Esophagus squamous epithelium (tissue), 5 donors: ENCODE measurements at regions not wholly inside any gene's neighbourhood (a gene's known extent, or its start where the extent isn't known, plus 50 kb on each side); places are given as distances from the start of the nearest gene placed in this dataset.

Experiments used
- DNase-seq: peaks from one replicate; lab custom pipeline; 2025; lab: John Stamatoyannopoulos, UW
- H3K27ac ChIP-seq, 4 donors: fragments of 200-600 bp; sonication (generic); one replicate each; pipeline ENCODE4 v1.5.1; 2016 to 2019; ENCODE audit warnings: mild to moderate bottlenecking in 1 of 4
- H3K27me3 ChIP-seq, 4 donors: fragments of 200-600 bp; sonication (generic); 1 replicate in 3 of 4; 2 replicates in 1 of 4; pipeline versions ENCODE4 v1.5.1 to v1.6.0; 2017 to 2021; ENCODE audit warnings: antibody characterized with exemption in 1 of 4
- H3K36me3 ChIP-seq, 3 donors: fragments of 200-600 bp; sonication (generic); one replicate each; pipeline ENCODE4 v1.5.1; 2016 to 2019
- H3K4me1 ChIP-seq, 3 donors: fragments of 200-600 bp; sonication (generic); one replicate each; pipeline ENCODE4 v1.5.1; 2017 to 2019
- H3K4me3 ChIP-seq, 4 donors: fragments of 200-600 bp; sonication (generic); 1 replicate in 3 of 4; 2 replicates in 1 of 4; pipeline ENCODE4 v1.5.1; 2016 to 2019; ENCODE audit warnings: mild to moderate bottlenecking in 2 of 4, moderate library complexity in 1 of 4
- H3K9me3 ChIP-seq, 3 donors: fragments of 200-600 bp; sonication (generic); one replicate each; pipeline ENCODE4 v1.5.1; 2016 to 2019
- CTCF ChIP-seq, 6 experiments: fragments of 450-650 bp in 4 of 6; fragments of 200-600 bp in 2 of 6; sonication (generic) in 2 of 6; IDR thresholded peaks; one replicate each; pipeline ENCODE4 v1.5.1; 2016 to 2019; ENCODE audit warnings: antibody characterized with exemption in 6 of 6, mild to moderate bottlenecking in 4 of 6, moderate library complexity in 4 of 6
- POLR2A ChIP-seq, 4 donors: fragments of 450-650 bp; IDR thresholded peaks; one replicate each; pipeline ENCODE4 v1.6.1; 2017; ENCODE audit warnings: antibody characterized with exemption in 4 of 4, mild to moderate bottlenecking in 4 of 4, moderate library complexity in 3 of 4
- WGBS, 2 donors: methylation state at CpG; one replicate each; pipeline ENCODE4 v1.1.5; 2018; 5-methylcytosine and 5-hydroxymethylcytosine counted together
- intact Hi-C: fragments of 100-400 bp; cut with DNase I; formaldehyde crosslinking; loops from one replicate; pipeline ENCODE4 v1.15.0; 2022
- donor health status: DM: yes; HTN: yes; CAD: no.

DNA sequence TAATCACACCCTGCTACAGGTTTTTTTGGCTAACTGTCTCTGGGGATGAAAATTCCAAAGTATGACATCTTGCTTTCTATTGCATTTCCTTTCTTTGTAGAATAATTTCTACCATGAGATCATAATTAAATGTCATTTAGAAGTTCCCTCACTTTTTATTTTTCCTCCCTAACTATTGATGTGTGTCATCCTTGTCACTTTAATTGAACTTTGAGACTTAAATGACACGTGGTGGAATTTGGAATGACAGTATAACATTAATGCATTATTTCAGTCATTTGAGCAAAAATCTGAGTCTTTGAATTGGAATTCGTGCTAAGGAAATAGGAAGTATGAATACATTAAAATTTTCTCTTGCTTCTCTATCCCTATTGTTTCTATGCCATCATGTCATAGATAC lies 745.4 kb downstream of the PDHA2 start:
- DNase-seq = no peak
- Histone ChIP-seq H3K4me3 (no peak overlapping the region), H3K4me1 (no peaks in the 10 kb centered on the region), H3K36me3 (no peaks in the 10 kb centered on the region), H3K27ac (no peak overlapping the region), H3K9me3 (no peaks in the 10 kb centered on the region), H3K27me3 (no peaks in the 10 kb centered on the region)
- WGBS, 2 donors = 49 to 59% methylated on average over 2 of the region's 2 CpGs
- intact Hi-C loops = no loop called here
- no peak for TF ChIP-seq POLR2A (IDR thresholded peaks at IDR 0.05)
- TF ChIP-seq CTCF (IDR thresholded peaks at IDR 0.05) = no peak

GRCh38 chr4:96593422-96593821 lies 753.5 kb downstream of the PDHA2 start:
- Histone ChIP-seq H3K9me3 (no peaks in the 10 kb centered on the region), H3K4me3 (no peak overlapping the region), H3K36me3 (no peaks in the 10 kb centered on the region), H3K27ac (no peak overlapping the region), H3K27me3 (no peaks in the 10 kb centered on the region), H3K4me1 (no peaks in the 10 kb centered on the region)
- intact Hi-C loops = no loop called here
- TF ChIP-seq POLR2A (IDR thresholded peaks at IDR 0.05) = no peak
- DNase-seq = no peak
- 35 to 90% methylated on average over 2 of the region's 2 CpGs for WGBS, 2 donors

DNA sequence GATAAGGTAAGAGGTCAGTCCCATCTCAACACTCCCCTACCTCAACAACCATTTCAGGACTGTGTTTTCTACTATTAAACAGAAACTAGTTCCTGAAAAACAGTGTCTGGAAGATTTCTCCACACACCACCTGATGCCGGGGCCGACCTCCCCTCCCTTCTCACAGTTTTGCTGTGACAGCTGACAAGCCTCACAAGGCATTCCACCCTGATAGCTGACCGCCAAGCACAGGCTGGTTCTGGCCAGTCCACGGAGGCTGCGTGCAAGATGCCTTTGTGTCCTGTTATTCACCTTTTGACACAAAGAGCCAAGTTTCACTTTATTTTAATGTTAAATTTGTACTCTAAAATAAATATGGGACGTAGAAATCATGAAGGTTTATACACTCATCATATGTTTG lies 758.6 kb downstream of the PDHA2 start:
- Histone ChIP-seq H3K4me3 (no peak overlapping the region), H3K27ac (no peak overlapping the region), H3K27me3 (no peaks in the 10 kb centered on the region), H3K36me3 (no peaks in the 10 kb centered on the region), H3K4me1 (no peaks in the 10 kb centered on the region), H3K9me3 (no peaks in the 10 kb centered on the region)
- no peak for TF ChIP-seq CTCF (IDR thresholded peaks at IDR 0.05)
- no peak for TF ChIP-seq POLR2A (IDR thresholded peaks at IDR 0.05)
- 39 to 48% methylated on average over 6 of the region's 6 CpGs for WGBS, 2 donors
- no peak for DNase-seq
- intact Hi-C loops = no loop called here

DNA sequence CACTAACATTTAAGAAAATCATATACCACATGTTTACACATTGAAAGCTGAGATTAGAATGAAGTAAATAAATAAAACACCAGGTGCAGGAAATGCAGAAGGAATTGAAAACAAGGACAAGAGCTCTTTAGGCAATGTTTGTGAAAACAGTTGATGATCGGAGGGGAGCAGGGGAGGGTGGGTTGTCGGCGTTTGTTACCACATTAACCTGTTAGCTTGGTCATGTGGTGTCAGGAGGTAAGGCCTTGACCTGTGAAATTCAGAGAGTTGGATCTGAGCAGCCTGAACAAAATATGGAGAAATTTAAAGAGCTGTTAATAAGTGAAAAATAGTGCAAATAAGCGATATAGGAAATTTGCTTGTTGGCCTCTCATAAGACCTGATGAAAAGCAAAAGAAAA lies 759.9 kb downstream of the PDHA2 start:
- WGBS, 2 donors = 71 to 74% methylated on average over 4 of the region's 4 CpGs
- no peak for DNase-seq
- no peaks in the 10 kb centered on the region for H3K27me3 ChIP-seq
- no peak overlapping the region for H3K4me3 ChIP-seq
- H3K27ac ChIP-seq = no peak overlapping the region
- TF ChIP-seq CTCF (IDR thresholded peaks at IDR 0.05) (no peak), POLR2A (IDR thresholded peaks at IDR 0.05) (no peak)
- H3K9me3 ChIP-seq = no peaks in the 10 kb centered on the region
- intact Hi-C loops = no loop called here
- H3K4me1 ChIP-seq = no peaks in the 10 kb centered on the region
- no peaks in the 10 kb centered on the region for H3K36me3 ChIP-seq

- TF ChIP-seq CTCF (IDR thresholded peaks at IDR 0.05) = no peak
- TF ChIP-seq POLR2A (IDR thresholded peaks at IDR 0.05) = no peak
- no peaks in the 10 kb centered on the region for H3K36me3 ChIP-seq
- intact Hi-C loops = no loop called here
- no peaks in the 10 kb centered on the region for H3K9me3 ChIP-seq
- WGBS, 2 donors = 51 to 66% methylated on average over 3 of the region's 3 CpGs
- no peaks in the 10 kb centered on the region for H3K27me3 ChIP-seq
- H3K4me3 ChIP-seq = no peak overlapping the region
- no peaks in the 10 kb centered on the region for H3K4me1 ChIP-seq
- DNase-seq = no peak
- no peak overlapping the region for H3K27ac ChIP-seq
Observed at GRCh38 chr4:96602661-96603060, 762.8 kb downstream of the PDHA2 start.

DNA sequence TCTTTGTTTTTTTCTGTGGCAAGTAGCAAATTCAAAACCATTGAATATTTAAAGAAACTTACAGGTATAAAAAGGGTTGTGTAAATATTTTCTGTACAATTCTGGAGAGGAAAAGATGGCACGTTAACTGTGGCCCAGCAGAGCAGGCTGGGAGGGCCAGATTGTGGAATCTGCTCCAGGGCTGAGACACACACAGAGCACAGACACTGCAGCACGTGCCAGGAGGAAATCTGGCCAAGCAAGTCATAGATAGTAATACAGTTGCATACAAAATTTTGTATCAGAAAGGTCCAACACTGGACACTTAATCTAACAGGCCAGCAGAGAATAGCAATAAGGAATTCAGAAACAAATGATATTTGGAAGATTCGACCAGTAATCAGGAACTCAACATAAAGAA lies 763.7 kb downstream of the PDHA2 start:
- Histone ChIP-seq H3K4me3 (no peak overlapping the region), H3K4me1 (no peaks in the 10 kb centered on the region), H3K9me3 (no peaks in the 10 kb centered on the region), H3K36me3 (no peaks in the 10 kb centered on the region), H3K27me3 (no peaks in the 10 kb centered on the region), H3K27ac (no peak overlapping the region)
- no peak for DNase-seq
- TF ChIP-seq CTCF (IDR thresholded peaks at IDR 0.05) (no peak), POLR2A (IDR thresholded peaks at IDR 0.05) (no peak)
- intact Hi-C loops = no loop called here
- 16 to 19% methylated on average over 3 of the region's 3 CpGs for WGBS, 2 donors
